NCI-H2029 treated with DMSO at 0.1 percent for 48 hours (cell line): ENCODE measurements at regions not wholly inside any gene's neighbourhood (a gene's known extent, or its start where the extent isn't known, plus 50 kb on each side); places are given as distances from the start of the nearest gene placed in this dataset.
"Not testable (repeated sequence)": the region's sequence is repeated elsewhere in the genome, so short reads cannot be mapped to it uniquely, and the experiment has no call there.

ENCODE experiments used
- DNase-seq: peaks from one replicate; lab custom pipeline; 2025; lab: John Stamatoyannopoulos, UW

DNA sequence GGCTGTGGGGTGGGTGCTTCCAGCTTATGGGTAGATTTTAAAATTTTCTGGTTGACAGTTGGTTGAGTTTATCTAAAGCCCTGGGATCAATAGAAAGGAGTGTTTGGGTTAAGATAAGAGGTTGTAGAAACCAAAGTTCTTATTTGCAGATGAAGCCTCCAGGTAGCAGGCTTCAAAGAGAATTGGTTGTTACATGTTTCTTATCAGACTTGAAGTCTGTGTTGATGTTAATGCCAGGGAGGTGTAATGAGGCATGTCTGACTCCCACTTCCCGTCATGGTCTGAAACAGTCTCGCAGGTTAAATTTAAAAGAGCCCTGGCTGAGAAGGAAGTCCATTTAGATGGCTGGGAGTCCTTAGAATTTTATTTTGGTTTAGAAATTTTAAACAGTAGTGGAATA, 165.2 kb upstream of the TMEM72 start:
- DNase-seq, result no peak

DNA sequence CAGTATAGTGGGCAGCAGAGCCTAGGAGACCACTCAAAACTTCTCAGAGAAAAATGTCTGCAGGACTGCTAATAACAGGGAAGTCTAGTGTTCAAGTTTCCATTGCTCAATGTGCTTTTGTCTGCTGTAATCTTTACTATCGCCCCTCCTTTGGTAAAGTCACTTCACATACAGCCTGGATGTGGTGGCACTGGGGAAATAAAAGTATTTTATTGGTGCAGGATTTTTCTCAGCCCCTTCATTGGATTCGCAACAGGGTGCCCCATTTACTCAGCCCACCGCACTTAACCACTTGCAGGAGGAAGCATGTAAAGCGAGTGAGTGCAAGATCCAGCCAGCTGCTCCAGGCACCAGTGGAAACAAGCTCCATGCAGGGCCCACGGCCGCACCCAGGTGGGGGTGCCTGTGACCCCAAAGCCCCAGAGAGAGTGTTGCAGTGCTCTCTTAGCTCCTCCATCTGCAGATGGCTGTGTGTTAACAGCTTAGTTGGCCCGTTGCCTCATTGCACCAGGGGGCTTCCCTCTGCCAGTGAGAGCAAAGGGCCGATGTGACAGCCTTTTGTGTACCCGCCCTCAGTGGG, 163.5 kb upstream of the TMEM72 start:
- DNase-seq, result no peak

DNA sequence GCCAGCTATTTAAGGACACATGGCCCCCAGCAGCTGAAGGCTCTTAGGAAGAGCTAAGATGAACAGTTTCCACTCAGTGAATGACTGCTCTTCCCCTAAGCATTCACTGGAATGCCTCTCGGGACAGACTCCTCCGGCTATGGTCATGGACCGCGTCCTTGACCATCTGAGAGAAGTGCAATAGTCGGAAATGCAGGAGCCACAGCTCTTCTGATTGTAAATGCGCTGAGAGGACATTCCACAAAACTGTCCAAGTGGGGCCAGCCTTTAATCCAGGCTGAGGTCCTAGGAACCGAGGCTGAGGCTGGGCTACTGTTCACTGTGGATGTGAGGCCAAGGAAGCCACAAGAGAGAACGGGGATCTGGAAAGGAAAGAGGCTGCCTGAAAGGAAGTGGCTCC, 162.0 kb upstream of the TMEM72 start:
- DNase-seq, result no peak

DNA sequence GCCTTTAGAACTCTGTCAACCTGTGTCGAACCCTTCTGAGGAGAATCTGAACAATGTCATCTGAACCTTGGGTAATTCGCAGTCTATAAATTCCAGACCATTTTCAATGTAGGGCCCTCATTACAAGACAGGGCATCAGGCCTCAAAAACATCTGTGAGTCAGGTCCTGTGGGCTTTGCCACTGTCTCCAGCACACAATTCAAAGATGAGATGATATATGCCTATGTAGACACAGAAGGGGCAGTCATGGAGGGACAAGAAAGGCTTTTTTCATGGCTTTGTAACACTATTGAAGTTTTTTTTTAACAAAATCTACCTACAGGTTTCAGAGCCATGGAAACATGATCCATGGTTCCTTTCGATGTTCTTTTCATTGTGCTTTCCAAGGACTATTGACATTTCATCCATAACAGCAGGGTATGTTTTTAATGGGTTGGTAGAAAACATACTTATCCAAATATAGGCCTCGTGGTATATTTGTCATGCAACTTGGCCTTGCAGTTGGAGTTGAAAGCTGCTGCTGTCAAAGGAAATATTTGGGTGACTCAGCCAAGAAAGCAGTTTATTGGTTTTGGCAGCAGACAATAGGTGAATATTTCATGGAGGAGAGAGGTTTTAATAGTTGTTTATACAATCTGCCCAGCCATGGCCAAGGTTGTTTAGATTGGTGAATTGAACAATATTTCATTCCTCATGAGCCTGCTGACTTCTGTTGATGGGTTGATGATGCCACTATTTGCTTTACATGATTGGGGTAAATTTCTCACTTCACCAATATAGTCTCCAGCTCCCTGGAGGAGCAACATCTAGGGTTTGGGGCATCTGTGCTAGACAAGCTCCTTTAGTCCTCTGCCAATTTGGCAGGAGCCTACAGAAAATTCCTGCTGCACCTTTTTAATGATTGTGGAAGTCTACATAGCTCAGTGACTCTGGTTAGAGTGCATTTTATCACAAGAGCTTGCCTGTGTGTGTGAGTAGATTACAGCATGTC, 158.4 kb upstream of the TMEM72 start:
- peak; percentile 82 for DNase-seq

DNA sequence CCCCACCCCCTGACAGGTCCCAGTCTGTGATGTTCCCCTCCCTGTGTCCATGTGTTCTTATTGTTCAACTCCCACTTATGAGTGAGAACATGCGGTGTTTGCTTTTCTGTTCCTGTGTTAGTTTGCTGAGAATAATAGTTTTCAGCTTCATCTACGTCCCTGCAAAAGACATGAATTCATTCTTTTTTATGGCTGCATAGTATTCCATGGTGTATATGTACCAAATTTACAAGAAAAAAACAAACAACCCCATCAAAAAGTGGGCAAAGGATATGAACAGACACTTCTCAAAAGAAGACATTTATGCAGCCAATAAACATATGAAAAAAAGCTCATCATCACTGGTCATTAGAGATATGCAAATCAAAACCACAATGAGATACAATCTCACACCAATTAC, 156.8 kb upstream of the TMEM72 start:
- DNase-seq, result not testable (repeated sequence)

DNA sequence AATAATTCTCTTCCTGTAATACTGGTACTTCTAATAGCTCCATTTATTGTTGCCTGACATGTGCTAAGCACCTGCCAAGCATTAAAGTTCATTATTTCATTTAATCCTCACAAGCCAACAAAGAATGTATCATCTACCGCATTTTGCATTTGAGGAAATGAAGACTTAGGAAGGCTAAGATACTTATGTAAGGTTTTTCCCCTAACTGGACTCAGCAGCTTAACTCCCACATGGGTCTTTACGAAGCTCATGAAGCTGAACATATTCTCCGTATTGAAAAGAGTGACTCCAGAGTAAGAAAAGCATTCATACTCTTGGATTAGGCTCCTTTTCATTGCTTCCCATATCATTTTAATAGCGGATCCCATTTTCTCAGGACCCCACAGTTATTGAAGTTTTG, 155.7 kb upstream of the TMEM72 start:
- no peak for DNase-seq

DNA sequence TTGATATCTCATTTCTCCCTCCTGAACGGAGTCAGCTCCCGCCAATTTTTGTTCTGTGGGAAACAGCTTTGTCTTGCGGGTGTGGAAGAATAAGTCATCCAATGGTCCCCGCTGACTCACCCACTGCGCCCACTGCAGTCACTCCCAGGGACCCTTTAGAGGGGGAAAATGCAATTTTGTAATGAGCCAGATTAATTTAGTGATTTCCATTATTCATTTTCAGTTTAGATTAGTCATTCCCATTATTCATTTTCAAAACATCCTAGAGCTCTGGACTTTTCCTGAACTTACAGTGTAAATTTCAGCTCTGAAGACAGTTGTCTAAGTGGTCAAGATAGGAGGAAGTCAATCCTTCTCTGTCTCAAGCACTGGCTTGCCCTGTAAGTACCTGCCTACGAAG, 154.9 kb upstream of the TMEM72 start:
- no peak for DNase-seq

DNA sequence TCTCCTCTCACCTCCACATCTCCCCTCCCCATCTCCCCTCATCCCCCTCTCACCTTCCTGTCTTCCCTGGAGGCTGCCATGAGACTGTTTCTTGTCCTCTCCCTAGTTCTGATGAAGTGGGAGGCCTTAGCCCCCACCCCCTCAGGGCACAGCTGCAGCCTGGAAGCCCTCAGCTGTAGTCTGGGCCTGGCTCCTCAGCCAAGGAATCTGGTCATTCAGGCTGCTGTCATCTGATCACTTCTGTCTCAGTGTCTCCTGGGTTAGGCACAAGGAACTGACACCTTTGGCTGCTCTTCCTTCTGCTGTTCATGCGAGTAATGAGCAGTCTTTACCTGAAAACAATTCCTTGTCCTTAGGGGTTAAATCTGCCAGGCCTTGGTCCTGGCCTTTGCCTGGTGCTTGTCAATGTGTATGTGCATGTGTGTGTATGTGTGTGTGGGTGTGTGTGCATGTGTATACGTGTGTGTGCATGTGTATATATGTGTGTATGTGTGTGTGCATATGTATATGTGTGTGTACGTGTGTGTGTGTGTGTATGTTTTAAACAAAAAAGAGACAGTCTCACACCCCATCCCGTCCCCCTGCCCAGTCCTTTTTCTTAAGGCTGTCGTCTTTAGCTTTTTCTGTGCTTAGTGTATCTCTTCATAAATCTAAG, 153.5 kb upstream of the TMEM72 start:
- DNase-seq, result no peak

DNA sequence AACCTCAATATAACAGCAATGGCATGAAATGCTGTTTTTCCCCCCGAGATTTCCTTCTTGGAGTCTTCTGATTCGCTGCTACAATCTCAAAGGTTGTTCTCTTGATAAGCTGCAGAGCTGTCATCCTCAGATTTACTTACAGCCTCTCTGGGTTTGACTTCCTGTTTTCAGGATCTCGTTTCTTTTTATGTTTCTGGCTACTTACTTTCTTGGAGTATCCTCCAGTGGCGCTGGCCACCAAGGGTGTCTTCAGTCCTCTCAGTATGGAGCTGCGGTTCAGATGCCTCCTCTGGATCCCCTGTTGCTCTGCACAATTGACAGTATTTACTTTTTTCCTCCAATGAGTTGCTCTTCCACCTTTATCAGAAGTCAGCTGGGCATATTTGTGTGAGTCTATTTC, 152.0 kb upstream of the TMEM72 start:
- no peak for DNase-seq

DNA sequence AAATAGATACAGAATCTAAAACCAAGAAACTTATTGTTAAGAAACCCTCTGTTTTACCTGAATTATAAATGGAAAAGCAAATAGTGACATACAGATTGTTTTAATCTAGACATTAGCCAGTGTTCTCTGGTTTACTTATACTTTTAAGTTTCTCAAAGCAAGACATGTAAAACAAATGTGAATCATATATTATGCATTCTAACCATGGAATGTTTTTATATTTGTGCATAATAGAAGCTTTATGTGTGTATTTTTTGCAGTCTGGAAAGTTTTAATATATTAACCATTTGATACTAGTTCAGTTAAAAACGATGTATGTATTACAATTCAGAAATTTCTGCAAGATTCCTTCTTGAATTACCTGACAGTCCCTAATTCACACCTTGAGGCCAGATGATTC, 150.6 kb upstream of the TMEM72 start:
- no peak for DNase-seq

DNA sequence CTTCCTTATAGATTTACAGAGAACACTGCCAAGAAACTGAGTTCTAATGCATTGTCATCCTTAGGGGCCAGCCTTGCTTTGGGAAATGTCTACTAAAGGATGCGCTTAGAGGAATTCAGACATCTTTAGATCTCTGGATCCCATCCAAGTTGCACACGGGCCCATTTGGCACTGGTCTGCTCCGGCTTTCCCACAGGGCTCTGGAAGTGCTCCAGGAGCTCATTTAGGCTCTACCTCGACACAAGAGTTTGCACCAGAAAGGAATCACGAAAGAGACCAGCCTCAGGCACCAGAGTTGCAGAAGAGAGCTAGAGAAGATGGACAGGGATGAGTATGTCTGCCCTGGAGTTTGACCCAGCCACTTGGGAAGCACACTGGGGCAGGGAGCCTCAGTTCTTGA, 150.1 kb upstream of the TMEM72 start:
- DNase-seq, result peak; percentile 13

DNA sequence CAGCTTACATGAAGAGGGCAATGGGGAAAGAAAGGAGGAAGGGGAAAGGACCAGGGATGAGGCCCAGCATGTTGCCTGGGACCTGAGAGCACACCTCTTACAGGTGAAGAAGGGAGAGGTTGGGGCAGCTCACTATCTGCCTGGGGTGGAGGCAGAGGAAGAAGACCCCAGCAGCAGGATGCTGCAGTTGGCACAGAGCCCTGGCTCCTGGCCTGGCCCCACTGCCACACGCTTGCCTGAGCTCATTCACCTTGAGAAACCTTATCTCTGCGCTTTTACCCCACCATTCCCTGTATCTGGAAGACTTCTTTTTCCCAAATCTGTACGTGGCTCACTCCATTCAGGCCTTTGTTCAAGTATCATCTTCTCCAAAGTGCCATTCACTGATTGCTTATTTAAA, 147.8 kb upstream of the TMEM72 start:
- DNase-seq, result no peak

DNA sequence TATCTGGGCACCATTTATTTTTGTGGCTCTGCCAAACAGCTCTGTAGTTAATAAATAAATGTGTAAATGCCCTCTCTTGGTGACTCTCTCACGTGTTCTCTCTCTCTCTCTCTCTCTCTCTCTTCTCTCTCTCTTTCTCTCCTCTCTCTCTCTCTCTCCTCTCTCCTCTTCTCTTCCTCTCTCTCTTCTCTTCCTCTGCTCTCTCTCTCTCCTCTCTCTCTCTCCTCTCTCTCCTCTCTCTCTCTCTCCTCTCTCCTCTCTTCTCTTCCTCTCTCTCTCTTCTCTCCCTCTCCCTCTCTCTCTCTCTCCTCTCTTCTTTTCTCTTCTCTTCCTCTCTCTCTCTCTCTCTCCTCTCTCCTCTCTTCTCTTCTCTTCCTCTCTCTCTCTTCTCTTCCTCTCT, 145.8 kb upstream of the TMEM72 start:
- DNase-seq, result no peak

DNA sequence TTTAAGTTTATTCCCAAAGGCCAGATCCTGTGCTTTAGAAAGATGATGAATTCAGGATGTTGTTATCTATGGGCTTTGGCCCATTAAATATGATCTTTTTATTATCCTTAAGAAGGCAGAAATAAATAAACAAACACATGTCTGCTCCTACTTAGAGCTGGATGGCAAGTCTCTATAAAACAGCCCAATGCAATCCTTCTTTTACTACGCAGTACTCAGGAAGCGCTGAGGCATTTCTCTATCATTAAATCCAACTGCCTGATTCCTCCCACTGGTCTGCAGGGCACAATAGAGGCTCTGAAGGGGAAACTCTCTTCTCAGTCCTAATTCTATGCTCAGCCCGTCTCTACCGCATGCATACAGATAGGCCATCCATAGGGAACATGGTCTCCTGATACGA, 144.5 kb upstream of the TMEM72 start:
- no peak for DNase-seq

DNA sequence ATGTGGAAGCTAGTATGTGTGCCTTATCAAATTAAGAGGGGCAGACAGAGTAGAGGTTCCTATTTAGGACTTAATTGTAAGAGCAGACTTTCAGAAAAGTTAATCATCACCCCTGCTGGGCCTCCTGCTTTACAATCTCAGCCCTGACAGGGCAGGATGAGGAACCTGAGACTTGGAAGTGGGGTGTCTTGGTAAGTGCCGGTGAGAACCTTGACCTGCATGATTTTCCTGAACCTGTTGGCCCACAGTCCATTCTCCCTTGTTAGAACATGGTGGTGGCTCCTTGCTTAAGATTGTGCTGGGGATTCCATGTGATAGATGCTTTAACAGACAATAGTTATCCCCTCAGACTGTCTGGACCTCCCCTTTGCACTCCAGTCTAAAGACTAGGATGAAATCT, 141.7 kb upstream of the TMEM72 start:
- DNase-seq, result no peak

DNA sequence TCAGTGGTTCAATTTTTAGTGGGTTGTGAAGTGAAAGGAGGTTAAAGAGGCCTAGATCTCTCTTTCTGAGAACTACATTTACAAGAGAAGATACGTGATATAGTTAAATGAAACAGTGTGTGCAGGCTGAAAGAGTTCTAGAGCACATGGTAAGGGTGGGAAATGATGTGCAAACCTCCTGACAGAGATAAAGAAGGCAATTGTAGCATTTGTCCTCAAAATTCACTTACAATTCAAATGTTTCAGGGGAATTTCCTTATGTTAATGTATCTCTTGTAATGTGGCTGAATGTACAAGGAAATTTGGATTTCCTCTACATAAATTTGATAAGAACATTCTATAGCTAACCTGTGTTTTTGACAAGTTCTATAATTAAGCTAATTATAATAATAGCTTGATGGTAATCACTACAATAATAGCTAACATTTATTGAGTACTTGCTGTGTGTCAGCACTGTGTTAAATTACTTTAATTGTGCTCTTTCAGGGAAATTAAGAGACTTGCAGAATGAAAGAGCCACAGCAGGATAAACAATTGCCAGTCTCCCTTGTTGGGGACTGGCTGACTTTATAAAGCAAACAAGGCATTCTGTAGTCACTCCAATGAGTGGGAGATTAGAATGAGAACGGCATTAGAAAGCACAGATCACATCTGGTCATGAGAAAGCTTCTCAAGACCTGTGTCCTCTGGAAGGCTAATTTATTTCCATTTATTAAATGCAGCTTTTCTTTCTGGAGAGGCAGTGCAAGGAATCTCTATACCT, 139.7 kb upstream of the TMEM72 start:
- no peak for DNase-seq

DNA sequence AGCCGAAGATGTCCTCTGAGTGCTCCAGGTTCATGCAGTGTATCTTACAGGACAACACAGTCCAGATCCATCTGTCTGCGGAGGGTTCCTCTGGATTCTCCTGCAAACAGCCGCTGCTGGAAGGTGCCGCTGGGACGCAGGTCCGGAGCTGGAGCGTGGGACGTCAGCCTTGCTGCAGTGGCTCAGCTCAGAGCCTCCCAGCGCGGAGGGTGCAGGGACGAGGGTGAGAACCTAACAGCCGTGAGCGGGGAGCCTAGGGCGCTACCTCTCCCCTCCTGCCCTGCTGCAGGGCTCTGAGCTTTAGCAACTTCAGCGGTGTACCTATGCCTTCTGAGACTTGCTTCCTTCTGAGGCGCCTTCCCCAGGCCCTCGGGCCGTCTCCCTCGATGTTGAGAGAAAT, 137.6 kb upstream of the TMEM72 start:
- no peak for DNase-seq

DNA sequence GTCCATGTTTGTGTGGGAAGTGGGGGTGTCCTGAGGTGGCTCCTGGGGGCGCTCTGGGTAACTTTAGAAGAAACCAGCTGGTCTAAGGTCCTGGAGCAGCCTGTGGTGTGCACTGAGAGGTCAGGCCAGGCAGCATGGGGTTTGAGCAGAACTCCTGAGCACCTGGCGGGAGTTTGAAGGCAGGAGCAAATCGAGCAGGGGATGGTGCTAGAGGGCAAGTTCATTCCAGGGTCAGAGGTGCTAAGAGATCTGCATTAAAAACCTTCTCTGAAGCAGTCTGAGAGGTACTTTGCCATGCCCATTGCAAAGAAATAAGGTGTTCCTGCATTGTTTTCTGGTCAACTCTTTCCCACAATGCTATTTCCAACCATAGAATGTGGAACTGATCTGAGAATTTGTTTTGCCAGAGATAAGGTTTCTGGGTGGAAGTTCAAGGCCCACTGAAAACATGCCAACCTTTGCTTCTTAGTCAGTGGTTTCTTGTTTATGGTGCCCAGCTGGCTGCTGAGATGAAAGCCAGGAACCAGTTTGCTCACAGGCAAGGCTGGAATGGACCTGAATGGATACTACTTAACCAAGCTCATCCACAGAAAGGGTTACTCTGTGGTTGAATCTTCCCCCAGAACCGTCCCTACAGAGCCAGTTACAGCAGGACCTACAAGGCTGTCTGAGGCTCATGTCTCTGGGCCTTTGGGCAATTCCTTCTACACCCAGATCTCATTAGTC, 136.3 kb upstream of the TMEM72 start:
- DNase-seq, result no peak

DNA sequence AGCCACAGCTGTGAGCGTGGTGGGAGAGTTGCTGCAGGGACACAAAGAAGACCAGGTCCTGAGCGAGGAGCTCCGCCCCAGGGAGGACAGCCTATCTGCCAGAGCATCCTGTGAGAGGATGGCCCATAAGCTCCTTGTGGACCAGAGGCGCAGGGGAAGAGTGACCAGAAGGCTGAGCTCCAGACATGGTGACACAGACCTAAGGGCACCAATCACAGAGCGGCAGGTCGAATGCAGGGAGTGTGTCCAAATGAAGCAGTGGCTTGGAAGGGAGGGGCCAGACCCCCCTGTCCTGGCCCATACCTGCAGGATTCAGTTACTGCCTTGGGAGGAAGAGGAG, 135.8 kb upstream of the TMEM72 start:
- no peak for DNase-seq

DNA sequence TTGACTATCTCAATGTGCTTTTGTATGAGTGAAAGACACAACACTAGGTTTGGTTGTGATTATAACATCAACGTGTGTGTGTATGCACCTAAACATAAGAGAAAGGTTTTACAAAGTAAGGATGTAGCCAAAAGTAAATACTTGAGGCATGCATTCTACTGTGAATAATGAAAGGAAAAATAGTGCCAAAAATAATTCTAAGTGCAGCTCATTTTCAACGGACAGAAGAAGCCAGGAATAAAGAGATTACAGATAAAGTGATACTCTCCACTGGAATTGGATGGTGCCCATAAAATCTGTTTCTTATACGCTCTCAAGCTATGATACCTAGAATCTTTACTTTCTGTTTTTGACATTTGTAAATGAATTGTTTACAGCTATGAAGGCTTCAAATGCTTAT, 135.0 kb upstream of the TMEM72 start:
- DNase-seq, result no peak

DNA sequence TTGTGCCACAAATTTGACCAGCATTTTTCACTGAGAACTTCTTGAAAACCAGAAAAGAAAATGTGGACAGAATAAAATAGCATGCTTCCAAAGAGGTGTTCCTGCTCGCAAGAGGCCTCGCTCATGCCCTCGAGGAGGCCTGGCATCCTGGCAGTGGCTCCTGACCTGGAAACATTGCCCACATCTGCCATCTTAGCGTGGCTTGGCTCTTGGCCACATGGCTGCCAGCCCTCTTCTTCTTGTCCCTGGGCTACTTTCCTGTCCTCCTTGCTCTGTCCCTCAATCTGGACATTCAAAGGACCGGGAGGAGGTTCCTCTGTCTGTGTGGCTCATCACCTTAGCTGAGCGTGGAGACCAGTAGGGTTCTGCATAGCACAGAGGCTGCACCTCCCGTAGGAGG, 131.6 kb upstream of the TMEM72 start:
- DNase-seq, result no peak

DNA sequence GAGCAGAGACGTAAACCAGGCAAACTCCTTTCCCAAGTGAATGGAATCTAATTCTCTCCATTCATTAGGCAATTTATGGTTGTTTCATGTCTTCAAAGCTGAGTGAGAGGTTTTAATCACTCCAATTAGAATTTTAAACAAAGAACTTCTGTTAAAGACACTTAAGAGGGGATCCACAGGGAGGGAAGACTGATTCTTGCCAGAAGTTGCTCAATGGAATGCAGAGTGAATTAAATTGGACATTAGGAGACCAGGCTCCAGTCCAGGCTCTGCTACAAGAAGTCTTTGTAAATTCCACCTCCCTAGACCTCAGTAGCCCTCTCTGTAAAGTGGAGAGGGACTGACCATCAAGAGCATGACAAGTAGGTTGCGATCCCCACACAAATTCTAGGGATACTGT, 130.7 kb upstream of the TMEM72 start:
- no peak for DNase-seq
